ENCODE measurements at regions not wholly inside any gene's neighbourhood (a gene's known extent, or its start where the extent isn't known, plus 50 kb on each side); places are given as distances from the start of the nearest gene placed in this dataset.
"Not testable (repeated sequence)": the region's sequence is repeated elsewhere in the genome, so short reads cannot be mapped to it uniquely, and the experiment has no call there.

GRCh38 chrX:1059576-1060561 is 152.6 kb downstream of the CRLF2 start:
- DNase-seq (ENCODE audit: low read depth) = no peak

- DNase-seq (ENCODE audit: low read depth) = not testable (repeated sequence)
Observed at GRCh38 chrX:1053600-1053999, 158.8 kb downstream of the CRLF2 start.

GRCh38 chrX:1053072-1053471 is 159.4 kb downstream of the CRLF2 start:
- no peak for DNase-seq (ENCODE audit: low read depth)

GRCh38 chrX:1052021-1052420 is 160.4 kb downstream of the CRLF2 start:
- no peak for DNase-seq (ENCODE audit: low read depth)

- DNase-seq (ENCODE audit: low read depth) = no peak
Observed at GRCh38 chrX:1051421-1051820, 161.0 kb downstream of the CRLF2 start.

GRCh38 chrX:1045680-1046314 is 166.7 kb downstream of the CRLF2 start:
- DNase-seq (ENCODE audit: low read depth) = no peak

GRCh38 chrX:1041091-1041490 is 171.4 kb downstream of the CRLF2 start:
- no peak for DNase-seq (ENCODE audit: low read depth)

- not testable (repeated sequence) for DNase-seq (ENCODE audit: low read depth)
Observed at GRCh38 chrX:1035931-1036330, 176.5 kb downstream of the CRLF2 start.

- no peak for DNase-seq (ENCODE audit: low read depth)
Observed at GRCh38 chrX:1035206-1035605, 177.2 kb downstream of the CRLF2 start.

- no peak for DNase-seq (ENCODE audit: low read depth)
Observed at GRCh38 chrX:1034717-1035116, 177.7 kb downstream of the CRLF2 start.

GRCh38 chrX:1031521-1032430 is 180.7 kb downstream of the CRLF2 start:
- no peak for DNase-seq (ENCODE audit: low read depth)

- DNase-seq (ENCODE audit: low read depth) = no peak
Observed at GRCh38 chrX:1029494-1029893, 183.0 kb downstream of the CRLF2 start.

- DNase-seq (ENCODE audit: low read depth) = no peak
Observed at GRCh38 chrX:1027680-1028079, 184.8 kb downstream of the CRLF2 start.

- no peak for DNase-seq (ENCODE audit: low read depth)
Observed at GRCh38 chrX:1027133-1027532, 185.3 kb downstream of the CRLF2 start.

- DNase-seq (ENCODE audit: low read depth) = no peak
Observed at GRCh38 chrX:1026263-1027015, 186.0 kb downstream of the CRLF2 start.

- no peak for DNase-seq (ENCODE audit: low read depth)
Observed at GRCh38 chrX:1025413-1025812, 187.0 kb downstream of the CRLF2 start.

- DNase-seq (ENCODE audit: low read depth) = no peak
Observed at GRCh38 chrX:1023676-1024075, 188.8 kb downstream of the CRLF2 start.

GRCh38 chrX:1021314-1021993 is 191.0 kb downstream of the CRLF2 start:
- DNase-seq (ENCODE audit: low read depth) = not testable (repeated sequence)

GRCh38 chrX:1020634-1021166 is 191.7 kb downstream of the CRLF2 start:
- DNase-seq (ENCODE audit: low read depth) = no peak

GRCh38 chrX:1016926-1017325 is 195.5 kb downstream of the CRLF2 start:
- DNase-seq (ENCODE audit: low read depth) = not testable (repeated sequence)

Data from RPMI7951 (cell line).